ENCODE measurements at regions not wholly inside any gene's neighbourhood (a gene's known extent, or its start where the extent isn't known, plus 50 kb on each side); places are given as distances from the start of the nearest gene placed in this dataset.

DNA sequence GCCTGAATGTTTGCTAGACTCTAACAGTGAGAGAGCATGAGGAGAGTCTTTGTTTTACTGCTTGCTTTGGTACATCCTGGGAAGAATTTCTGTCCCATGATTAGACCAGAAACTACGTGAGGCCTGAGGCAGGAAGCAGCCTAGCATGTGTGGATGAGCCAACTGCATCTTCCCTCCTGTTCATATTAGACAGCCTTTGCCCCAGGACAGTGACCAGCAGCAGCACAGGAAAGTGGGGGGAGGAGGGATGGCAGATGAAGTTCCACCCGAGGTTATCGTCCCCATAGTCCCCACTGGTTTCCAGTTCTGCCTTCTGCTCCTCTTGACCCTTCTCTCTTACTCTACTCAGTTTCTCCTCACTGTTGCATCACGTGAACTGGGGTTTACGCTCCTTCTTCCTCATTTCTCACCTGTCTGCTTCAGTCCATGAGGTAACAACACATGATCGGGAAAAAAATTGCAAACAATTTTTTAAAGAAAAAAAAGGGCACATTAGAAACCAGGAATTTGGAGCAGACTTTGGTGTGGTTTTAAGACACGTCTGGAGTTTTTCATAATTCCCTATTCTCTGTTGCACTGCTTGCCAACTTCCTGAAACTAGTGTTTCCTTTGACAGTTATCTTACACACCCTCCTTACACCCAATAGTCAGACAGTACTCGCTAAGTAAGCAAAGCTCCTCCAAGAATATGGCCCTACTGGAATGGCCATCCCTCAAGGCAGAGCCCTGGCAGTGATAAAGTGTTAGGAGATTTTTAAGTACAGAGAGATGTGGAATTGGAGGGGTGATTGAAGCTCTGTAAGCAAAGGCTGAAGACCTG, 84.1 kb downstream of the SNX18 start:
- DNase-seq, result no peak
